ENCODE measurements at regions not wholly inside any gene's neighbourhood (a gene's known extent, or its start where the extent isn't known, plus 50 kb on each side); places are given as distances from the start of the nearest gene placed in this dataset.

GRCh38 chr5:124880903-124881697 is 134.7 kb upstream of the ZNF608 start:
- ATAC-seq (peak; percentile 89), DNase-seq (peak in 2 of 3 donors; percentile 46 to 62)
- Histone ChIP-seq H3K4me1 (ENCODE audit: low read depth) (peaks cover 4% of the 10 kb centered on the region), H3K36me3 (ENCODE audit: low read depth) (no peaks in the 10 kb centered on the region), H3K4me3 (no peak overlapping the region), H3K9me3 (no peaks in the 10 kb centered on the region)
- intact Hi-C loops (cut with DNase I, micrococcal nuclease), result no loop called here
- TF ChIP-seq CTCF (IDR thresholded peaks at IDR 0.05), result no peak

- H3K4me3 ChIP-seq, result no peak overlapping the region
- ATAC-seq (no peak), DNase-seq (no peak)
- H3K4me1 ChIP-seq (ENCODE audit: low read depth), result peaks cover 4% of the 10 kb centered on the region
- H3K9me3 ChIP-seq, result no peaks in the 10 kb centered on the region
- TF ChIP-seq CTCF (IDR thresholded peaks at IDR 0.05), result no peak
- no peaks in the 10 kb centered on the region for H3K36me3 ChIP-seq (ENCODE audit: low read depth)
- intact Hi-C loops (cut with DNase I, micrococcal nuclease), result no loop called here
Measured at GRCh38 chr5:124883681-124884080, 137.2 kb upstream of the ZNF608 start.

- no peak for ATAC-seq
- no peaks in the 10 kb centered on the region for H3K9me3 ChIP-seq
Measured at GRCh38 chr5:124884114-124884513, 137.7 kb upstream of the ZNF608 start.

GRCh38 chr5:124885490-124885889 is 139.1 kb upstream of the ZNF608 start:
- intact Hi-C loops (cut with DNase I, micrococcal nuclease), result no loop called here
- H3K4me3 ChIP-seq, result no peak overlapping the region
- H3K4me1 ChIP-seq (ENCODE audit: low read depth), result peaks cover 4% of the 10 kb centered on the region
- no peaks in the 10 kb centered on the region for H3K36me3 ChIP-seq (ENCODE audit: low read depth)
- no peaks in the 10 kb centered on the region for H3K9me3 ChIP-seq
- ATAC-seq (no peak), DNase-seq (no peak)
- no peak for TF ChIP-seq CTCF (IDR thresholded peaks at IDR 0.05)

More at GRCh38 chr5:124884114-124884513, 137.7 kb upstream of the ZNF608 start:
- no peak for TF ChIP-seq CTCF (IDR thresholded peaks at IDR 0.05)
- DNase-seq, result no peak
- H3K4me1 ChIP-seq (ENCODE audit: low read depth), result peaks cover 4% of the 10 kb centered on the region
- intact Hi-C loops (cut with DNase I, micrococcal nuclease), result no loop called here
- no peak overlapping the region for H3K4me3 ChIP-seq
- no peaks in the 10 kb centered on the region for H3K36me3 ChIP-seq (ENCODE audit: low read depth)

- intact Hi-C loops (cut with DNase I, micrococcal nuclease), result no loop called here
- TF ChIP-seq CTCF (IDR thresholded peaks at IDR 0.05), result no peak
- DNase-seq (no peak), ATAC-seq (no peak)
- H3K9me3 ChIP-seq, result no peaks in the 10 kb centered on the region
- no peaks in the 10 kb centered on the region for H3K36me3 ChIP-seq (ENCODE audit: low read depth)
- no peak overlapping the region for H3K4me3 ChIP-seq
- peaks cover 2% of the 10 kb centered on the region for H3K4me1 ChIP-seq (ENCODE audit: low read depth)
Measured at GRCh38 chr5:124887223-124887622, 140.8 kb upstream of the ZNF608 start.

Measured in mucosa of descending colon (tissue), 3 donors.